HG02970 (cell line): ENCODE measurements at regions not wholly inside any gene's neighbourhood (a gene's known extent, or its start where the extent isn't known, plus 50 kb on each side); places are given as distances from the start of the nearest gene placed in this dataset.
"Not testable (repeated sequence)": the region's sequence is repeated elsewhere in the genome, so short reads cannot be mapped to it uniquely, and the experiment has no call there.

ENCODE experiments used
- ATAC-seq: cut with Tn5 transposase; IDR thresholded peaks from one replicate; pipeline ENCODE4 v1.9.1; 2021; ENCODE audit warnings: mild to moderate bottlenecking, moderate library complexity, moderate number of reproducible peaks; ENCODE audit not compliant: unreplicated experiment, low FRiP score

GRCh38 chr4:116705466-116705865 lies 379.9 kb downstream of the TRAM1L1 start:
- ATAC-seq = no peak

DNA sequence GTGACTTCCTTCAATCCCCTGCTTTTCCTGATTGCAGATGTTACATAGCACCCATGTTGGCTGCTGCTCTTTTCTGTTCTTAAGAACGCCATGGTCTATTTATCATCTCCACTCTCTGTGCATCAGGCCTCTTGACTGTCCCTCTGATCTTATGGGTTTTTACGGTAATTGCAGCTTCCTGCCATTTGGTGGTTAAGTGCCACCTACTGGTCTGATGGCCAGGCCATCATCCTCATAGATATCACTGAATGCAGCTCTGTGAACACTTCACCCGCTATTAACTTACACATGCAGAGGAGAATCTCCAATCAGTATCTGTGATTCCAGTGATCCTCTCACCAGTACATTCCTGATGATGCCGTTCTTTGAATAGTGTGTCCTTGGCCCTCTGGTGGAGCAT lies 382.4 kb downstream of the TRAM1L1 start:
- ATAC-seq = no peak

GRCh38 chr4:116688536-116688935 lies 396.8 kb downstream of the TRAM1L1 start:
- ATAC-seq = no peak

DNA sequence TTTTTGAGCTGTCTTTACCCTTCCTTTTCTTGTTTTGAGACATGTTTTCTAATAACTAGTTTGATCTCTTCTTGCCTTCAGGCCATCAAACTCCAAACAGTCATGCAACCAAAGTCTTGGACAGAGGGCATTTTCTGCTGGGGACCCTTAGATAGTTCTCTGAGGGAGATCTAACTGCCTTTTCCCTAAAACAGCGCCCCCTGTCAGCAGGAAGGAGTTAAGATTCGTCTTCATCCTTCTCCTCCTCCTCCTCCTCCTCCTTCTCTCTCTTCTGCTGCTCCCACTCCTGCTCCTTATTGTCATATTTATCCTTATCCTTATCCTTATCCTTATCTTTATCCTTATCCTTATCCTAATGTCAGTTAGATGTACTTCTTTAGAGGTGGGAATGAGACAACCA lies 417.2 kb downstream of the TRAM1L1 start:
- no peak for ATAC-seq

DNA sequence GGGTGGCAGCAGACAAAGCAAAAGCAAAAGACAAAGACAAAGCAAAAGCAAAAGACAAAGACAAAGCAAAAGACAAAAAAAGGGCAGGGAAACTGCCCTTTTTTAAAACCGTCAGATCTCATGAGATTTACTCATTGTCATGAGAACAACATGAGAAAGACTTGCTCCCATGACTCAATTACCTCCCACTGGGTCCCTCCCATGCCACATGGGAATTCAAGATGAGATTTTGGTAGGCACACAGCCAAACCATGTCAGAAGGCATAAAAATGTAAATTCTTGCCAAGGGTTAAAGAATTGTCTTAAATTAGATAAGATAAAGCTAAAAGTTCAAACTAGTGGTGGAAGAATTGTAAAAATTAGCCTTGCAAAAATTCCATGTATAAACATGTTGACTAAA lies 419.7 kb downstream of the TRAM1L1 start:
- no peak for ATAC-seq

DNA sequence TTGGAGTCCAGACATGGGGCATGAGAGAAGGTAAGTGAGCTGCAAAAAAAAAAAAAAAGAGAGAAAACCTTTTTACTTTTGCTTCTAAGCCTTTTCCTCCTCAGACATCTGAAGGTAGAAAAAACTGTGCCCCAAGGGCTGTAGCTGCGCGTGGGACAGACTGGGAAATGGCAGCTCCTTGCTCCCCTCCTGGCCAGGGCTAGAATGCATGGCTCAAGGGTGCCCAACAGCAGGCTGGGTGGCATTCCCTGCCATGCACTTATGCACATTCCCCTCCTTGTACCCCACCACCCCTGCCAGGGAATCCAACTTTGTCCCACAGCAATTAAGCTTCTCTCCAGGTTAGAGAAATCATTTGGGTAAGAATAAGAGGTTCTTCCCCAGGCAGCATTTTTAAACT lies 421.2 kb downstream of the TRAM1L1 start:
- ATAC-seq = no peak

DNA sequence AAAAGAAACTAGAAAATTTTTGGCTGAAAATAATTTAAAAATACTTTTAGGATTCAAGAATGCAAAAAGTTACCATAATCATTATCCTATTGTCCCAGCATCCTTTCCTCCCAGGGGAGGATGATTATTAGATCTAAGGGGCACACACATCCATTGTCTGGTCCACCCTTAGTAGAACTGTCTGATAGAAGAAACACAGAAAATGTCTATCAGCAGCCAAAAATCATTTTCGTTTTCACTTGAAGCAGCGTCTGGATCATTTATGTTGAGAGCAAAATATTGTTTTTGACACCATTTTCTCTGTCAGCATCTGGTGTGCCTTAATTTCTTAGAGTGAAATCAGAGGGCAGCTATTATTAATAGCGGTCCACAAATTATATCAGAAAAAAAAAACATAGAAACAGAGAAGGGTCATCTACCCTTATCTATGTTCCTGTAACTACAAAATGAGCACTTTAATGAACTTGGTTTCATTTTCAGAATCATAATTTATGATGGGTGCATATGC lies 446.3 kb downstream of the TRAM1L1 start:
- ATAC-seq = no peak

DNA sequence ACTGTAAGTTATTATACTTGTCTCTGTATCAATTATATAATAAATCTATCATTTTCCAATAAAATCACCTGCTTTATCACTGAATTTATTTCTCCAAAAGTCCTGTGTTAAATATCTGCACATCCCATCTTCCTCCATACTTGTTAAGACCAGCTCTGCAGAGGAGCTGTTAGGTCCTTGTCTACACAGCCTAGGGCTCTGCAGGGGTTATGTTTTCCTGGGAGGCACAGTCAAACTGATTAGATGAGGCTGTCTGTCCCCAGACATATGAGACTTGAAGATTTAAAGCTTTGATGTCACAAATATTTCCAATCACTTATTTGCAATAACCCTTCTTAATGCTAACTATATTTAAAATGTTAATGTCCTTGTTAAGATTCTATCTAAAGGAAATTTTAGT lies 446.8 kb downstream of the TRAM1L1 start:
- no peak for ATAC-seq

- peak; percentile 88 for ATAC-seq
Measured at GRCh38 chr4:116636917-116637316, 448.5 kb downstream of the TRAM1L1 start.

DNA sequence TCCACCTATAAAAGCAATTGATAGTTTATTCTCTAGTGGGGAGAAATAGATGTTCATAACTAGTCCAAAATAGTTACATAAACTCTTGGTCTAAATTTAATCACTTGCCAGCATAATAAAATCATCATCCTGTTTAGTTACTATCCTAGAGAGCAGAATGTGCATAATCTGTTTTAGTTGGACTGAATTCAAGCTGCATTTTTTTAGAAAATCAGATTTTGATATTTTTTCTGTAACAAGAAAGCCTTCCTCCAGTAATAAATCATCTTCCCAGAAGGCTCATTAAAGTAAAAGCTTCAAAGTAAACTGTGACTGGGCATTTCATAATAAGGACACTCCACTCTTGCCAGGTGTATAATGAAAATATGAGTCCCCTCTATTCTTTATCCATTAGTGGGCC lies 453.1 kb downstream of the TRAM1L1 start:
- ATAC-seq = no peak

DNA sequence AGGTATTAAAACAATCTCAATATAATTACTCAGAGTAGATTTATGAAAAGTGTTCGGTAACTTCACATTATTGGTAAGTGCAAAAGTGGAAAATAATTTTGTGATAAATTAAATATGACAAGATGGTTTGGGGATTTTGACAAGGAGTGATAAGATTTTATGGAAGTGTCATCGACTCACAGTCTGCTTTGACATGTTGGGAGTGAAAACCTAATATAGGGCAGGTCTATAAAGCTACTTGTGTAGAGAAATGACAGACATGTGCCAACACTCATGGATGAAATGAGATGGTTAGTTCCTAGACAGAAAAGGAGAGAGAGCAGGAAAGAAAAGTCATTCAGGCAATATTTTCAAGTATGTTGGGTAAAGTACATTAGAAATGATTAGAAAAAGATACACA lies 456.8 kb downstream of the TRAM1L1 start:
- ATAC-seq = no peak

GRCh38 chr4:116627545-116627944 lies 457.8 kb downstream of the TRAM1L1 start:
- no peak for ATAC-seq

DNA sequence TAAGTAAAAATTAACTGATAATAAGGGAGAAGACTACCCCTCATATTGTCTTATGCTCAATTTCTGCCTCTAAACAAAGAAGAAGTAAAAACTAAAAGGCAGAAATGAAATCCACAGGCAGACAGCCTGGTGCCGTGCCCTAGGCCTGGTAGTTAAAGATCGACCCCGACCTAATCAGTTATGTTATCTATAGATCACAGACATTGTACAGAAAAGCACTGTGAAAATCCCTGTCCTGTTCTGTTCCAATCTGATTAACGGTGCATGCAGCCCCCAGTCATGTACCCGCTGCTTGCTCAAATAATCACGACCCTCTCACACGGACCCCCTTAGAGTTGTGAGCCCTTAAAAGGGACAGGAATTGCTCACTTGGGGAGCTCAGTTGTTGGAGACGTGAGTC lies 465.9 kb downstream of the TRAM1L1 start:
- not testable (repeated sequence) for ATAC-seq

GRCh38 chr4:116618638-116619037 lies 466.7 kb downstream of the TRAM1L1 start:
- ATAC-seq = no peak

DNA sequence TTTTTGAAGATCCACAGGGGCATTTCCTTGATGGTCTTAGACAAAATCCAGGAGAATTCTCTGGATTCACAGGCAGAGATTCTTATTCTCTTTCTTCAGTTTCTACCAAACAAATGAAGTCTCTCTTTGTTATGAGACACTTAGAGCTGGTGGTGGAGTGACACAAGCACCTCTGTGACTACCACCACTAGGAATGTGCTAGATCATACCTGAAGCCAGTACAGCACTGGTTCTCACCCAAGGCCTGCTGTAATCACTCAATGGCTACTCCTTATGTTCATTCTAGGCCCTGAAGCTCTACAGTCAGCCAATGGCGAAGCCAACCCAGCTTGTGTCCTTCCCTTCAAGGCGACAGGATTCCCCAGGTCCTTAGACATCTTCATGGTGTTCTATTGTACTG lies 482.3 kb downstream of the TRAM1L1 start:
- ATAC-seq = no peak

DNA sequence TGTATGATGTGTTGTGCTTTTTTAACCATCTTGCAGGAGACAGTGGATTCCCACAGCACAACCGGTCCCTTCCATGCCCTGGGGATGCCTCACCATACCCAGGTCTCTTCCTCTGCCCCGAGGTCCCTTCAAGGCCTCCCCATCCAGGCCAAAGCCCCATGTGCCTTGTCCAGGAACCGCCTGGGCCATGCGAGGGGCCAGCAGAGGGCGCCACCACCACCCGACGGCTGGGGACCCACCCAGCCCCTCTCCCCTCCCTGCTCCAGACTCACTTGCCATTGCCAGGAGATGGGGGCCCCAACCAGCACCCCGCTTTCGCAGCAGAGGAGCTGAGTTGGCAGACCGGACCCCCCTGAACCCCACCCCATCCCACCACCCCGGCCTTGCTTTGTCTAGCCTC lies 485.5 kb downstream of the TRAM1L1 start:
- ATAC-seq = no peak

DNA sequence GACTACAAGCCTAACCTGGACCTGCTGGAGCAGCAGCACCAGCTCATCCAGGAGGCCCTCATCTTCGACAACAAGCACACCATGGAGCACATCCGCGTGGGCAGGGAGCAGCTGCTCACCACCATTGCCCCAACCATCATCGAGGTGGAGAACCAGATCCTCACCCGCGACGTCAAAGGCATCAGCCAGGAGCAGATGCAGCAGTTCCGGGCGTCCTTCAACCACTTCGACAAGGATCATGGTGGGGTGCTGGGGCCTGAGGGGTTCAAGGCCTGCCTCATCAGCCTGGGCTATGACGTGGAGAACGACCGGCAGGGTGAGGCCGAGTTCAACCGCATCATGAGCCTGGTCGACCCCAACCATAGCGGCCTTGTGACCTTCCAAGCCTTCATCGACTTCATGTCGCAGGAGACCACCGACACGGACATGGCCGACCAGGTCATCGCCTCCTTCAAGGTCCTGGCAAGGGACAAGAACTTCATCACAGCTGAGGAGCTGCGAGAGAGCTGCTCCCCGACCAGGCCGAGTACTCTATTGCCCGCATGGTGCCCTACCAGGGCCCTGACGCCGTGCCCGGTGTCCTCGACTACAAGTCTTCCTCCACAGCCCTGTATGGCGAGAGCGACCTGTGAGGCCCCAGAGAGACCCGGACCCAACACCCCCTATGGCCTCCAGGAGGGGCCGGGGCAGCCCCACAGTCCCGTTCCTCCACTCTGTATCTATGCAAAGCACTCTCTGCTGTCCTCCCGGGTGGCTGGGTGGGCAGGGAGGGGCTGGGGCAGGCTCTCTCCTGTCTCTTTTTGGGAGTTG lies 486.2 kb downstream of the TRAM1L1 start:
- no peak for ATAC-seq

- no peak for ATAC-seq
Measured at GRCh38 chr4:116598155-116598979, 487.0 kb downstream of the TRAM1L1 start.

DNA sequence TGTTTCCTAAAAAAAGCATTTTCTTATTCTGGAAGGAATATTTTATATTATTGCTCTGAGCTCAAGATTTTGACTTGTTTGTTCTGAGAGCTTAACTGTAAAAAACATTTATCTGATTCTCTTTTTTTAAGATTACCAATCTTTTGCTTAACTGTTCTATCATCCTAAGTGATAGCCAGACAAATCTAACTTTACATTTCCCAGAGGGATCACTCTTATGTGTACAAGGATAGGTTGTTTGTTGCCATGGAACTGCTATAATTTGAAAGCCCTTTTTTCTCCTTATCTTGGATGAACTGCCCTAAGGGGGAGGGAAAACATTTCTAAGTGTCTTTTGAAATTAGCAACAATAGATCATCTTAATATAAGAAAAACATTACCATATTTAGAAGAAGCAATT lies 494.7 kb downstream of the TRAM1L1 start:
- ATAC-seq = no peak

- no peak for ATAC-seq
Measured at GRCh38 chr4:116588783-116589182, 496.6 kb downstream of the TRAM1L1 start.

GRCh38 chr4:116585246-116585645 lies 500.1 kb downstream of the TRAM1L1 start:
- no peak for ATAC-seq

DNA sequence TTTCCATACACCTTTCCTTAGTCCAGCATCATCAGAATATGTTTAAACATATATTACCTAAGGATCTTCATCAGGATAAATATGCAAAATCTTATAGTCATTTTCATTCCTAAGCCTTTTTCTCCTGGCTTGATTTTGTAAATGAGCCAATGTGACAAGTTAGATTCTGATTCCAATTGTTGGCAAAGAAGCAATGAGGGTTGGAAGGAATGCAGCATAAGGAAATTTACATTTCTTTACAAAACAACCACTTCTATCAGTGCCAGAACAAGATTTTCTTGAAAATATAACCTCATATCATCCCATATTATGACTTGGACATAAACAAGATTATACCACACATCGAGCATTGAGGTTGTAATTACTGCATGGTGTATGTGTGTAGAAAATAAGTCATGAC lies 508.1 kb downstream of the TRAM1L1 start:
- ATAC-seq = no peak
